ENCODE measurements at regions not wholly inside any gene's neighbourhood (a gene's known extent, or its start where the extent isn't known, plus 50 kb on each side); places are given as distances from the start of the nearest gene placed in this dataset.

- Histone ChIP-seq H4K20me1 (ENCODE audit: insufficient read depth, low read length) (no peaks in the 10 kb centered on the region), H3K36me3 (replicated peaks in 1 of 2; ENCODE audit: control insufficient read depth in 1 of 2, insufficient read depth in 2 of 2, low read length in 2 of 2) (no peaks in the 10 kb centered on the region), H3K4me3 (replicated peaks in 1 of 3; ENCODE audit: insufficient read depth in 1 of 3, low read depth in 2 of 3, low read length in 3 of 3) (no peak overlapping the region), H3K79me2 (ENCODE audit: insufficient read depth, low read length) (no peaks in the 10 kb centered on the region), H3K9me3 (ENCODE audit: low read length) (no peaks in the 10 kb centered on the region), H3K27ac (ENCODE audit: extremely low read length, insufficient read depth, low read length) (no peak overlapping the region), H3K4me1 (ENCODE audit: insufficient read depth, low read length) (no peaks in the 10 kb centered on the region), H3K9ac (ENCODE audit: insufficient read depth, low read depth, low read length) (no peak overlapping the region), H3K27me3 (ENCODE audit: control insufficient read depth in 1 of 2, insufficient read depth in 2 of 2, low read length in 2 of 2) (no peaks in the 10 kb centered on the region), H2AFZ (ENCODE audit: low read length) (no peak overlapping the region), H3K4me2 (ENCODE audit: low read depth, low read length) (no peak overlapping the region)
- intact Hi-C loops (cut with micrococcal nuclease; ENCODE audit: unreplicated experiment) (no loop called here), in situ Hi-C loops (cut with HindIII; ENCODE audit: extremely low pct_ligation_motif_present, low pct_unique_long_range_greater_than_20kb) (no loop called here)
- TF ChIP-seq RARA (CRISPR knock-in tag; IDR thresholded peaks at IDR 0.05) (no peak), NBN (conservative IDR thresholded peaks at IDR 0.05) (no peak)
- TF ChIP-seq, protein P1, sequence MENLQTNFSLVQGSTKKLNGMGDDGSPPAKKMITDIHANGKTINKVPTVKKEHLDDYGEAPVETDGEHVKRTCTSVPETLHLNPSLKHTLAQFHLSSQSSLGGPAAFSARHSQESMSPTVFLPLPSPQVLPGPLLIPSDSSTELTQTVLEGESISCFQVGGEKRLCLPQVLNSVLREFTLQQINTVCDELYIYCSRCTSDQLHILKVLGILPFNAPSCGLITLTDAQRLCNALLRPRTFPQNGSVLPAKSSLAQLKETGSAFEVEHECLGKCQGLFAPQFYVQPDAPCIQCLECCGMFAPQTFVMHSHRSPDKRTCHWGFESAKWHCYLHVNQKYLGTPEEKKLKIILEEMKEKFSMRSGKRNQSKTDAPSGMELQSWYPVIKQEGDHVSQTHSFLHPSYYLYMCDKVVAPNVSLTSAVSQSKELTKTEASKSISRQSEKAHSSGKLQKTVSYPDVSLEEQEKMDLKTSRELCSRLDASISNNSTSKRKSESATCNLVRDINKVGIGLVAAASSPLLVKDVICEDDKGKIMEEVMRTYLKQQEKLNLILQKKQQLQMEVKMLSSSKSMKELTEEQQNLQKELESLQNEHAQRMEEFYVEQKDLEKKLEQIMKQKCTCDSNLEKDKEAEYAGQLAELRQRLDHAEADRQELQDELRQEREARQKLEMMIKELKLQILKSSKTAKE (CRISPR knock-in tag; IDR thresholded peaks at IDR 0.05; ENCODE audit: borderline replicate concordance) = no peak
- ATAC-seq = no peak
- 86% methylated on average over 1 of the region's 1 CpG for WGBS (ENCODE audit: low lambda C conversion rate)
- FAIRE-seq = no peak
- no TSS peak for BruUV-seq (replicated peaks)
- POLR2A ChIA-PET = no interaction called here
- DNase-seq (ENCODE audit: low spot score) = no peak
- CTCF ChIA-PET (ENCODE audit: low intra/inter-chr PET ratio, low total read pairs) = no interaction called here
Observed at GRCh38 chr5:60163762-60164161, 270.2 kb upstream of the PDE4D start.

- Histone ChIP-seq H3K4me3 (replicated peaks in 1 of 3; ENCODE audit: insufficient read depth in 1 of 3, low read depth in 2 of 3, low read length in 3 of 3) (no peak overlapping the region), H3K9ac (ENCODE audit: insufficient read depth, low read depth, low read length) (no peak overlapping the region), H3K9me3 (ENCODE audit: low read length) (no peaks in the 10 kb centered on the region), H4K20me1 (ENCODE audit: insufficient read depth, low read length) (no peaks in the 10 kb centered on the region), H3K4me1 (ENCODE audit: insufficient read depth, low read length) (no peaks in the 10 kb centered on the region), H3K4me2 (ENCODE audit: low read depth, low read length) (no peak overlapping the region), H3K36me3 (replicated peaks in 1 of 2; ENCODE audit: control insufficient read depth in 1 of 2, insufficient read depth in 2 of 2, low read length in 2 of 2) (no peaks in the 10 kb centered on the region), H3K27me3 (ENCODE audit: control insufficient read depth in 1 of 2, insufficient read depth in 2 of 2, low read length in 2 of 2) (no peaks in the 10 kb centered on the region), H3K27ac (ENCODE audit: extremely low read length, insufficient read depth, low read length) (no peak overlapping the region), H3K79me2 (ENCODE audit: insufficient read depth, low read length) (no peaks in the 10 kb centered on the region), H2AFZ (ENCODE audit: low read length) (no peak overlapping the region)
- CTCF ChIA-PET (ENCODE audit: low intra/inter-chr PET ratio, low total read pairs) = no interaction called here
- ATAC-seq (no peak), DNase-seq (ENCODE audit: low spot score) (no peak), FAIRE-seq (no peak)
- no TSS peak for BruUV-seq (replicated peaks)
- intact Hi-C loops (cut with micrococcal nuclease; ENCODE audit: unreplicated experiment) = loop anchor here (1.0 kb wide), 1 partner anchor 348 kb away; no protein-coding TSS in a partner anchor
- WGBS (ENCODE audit: low lambda C conversion rate) = 42% methylated on average over 1 of the region's 1 CpG
- in situ Hi-C loops (cut with HindIII; ENCODE audit: extremely low pct_ligation_motif_present, low pct_unique_long_range_greater_than_20kb) = no loop called here
- POLR2A ChIA-PET = no interaction called here
- TF ChIP-seq ZNF792 (CRISPR knock-in tag; IDR thresholded peaks at IDR 0.05) = no peak
- no peak for TF ChIP-seq AHR (CRISPR knock-in tag; IDR thresholded peaks at IDR 0.05)
- TF ChIP-seq ZNF713 (CRISPR knock-in tag; IDR thresholded peaks at IDR 0.05) = no peak
- no peak for TF ChIP-seq RNF219 (CRISPR knock-in tag; IDR thresholded peaks at IDR 0.05)
- no peak for TF ChIP-seq MAZ (IDR thresholded peaks at IDR 0.05; ENCODE audit: borderline replicate concordance, low read depth, low read length)
- no peak for TF ChIP-seq MAZ (CRISPR knock-in tag; IDR thresholded peaks at IDR 0.05; ENCODE audit: low read depth)
- TF ChIP-seq ZBTB3 (CRISPR knock-in tag; IDR thresholded peaks at IDR 0.05; ENCODE audit: borderline replicate concordance, low read depth) = no peak
- no peak for TF ChIP-seq ZMYM2 (CRISPR knock-in tag; IDR thresholded peaks at IDR 0.05)
- no peak for TF ChIP-seq MTA1 (CRISPR knock-in tag; IDR thresholded peaks at IDR 0.05; ENCODE audit: borderline replicate concordance)
- TF ChIP-seq TAF1 (CRISPR knock-in tag; IDR thresholded peaks at IDR 0.05) = no peak
- no peak for TF ChIP-seq ZNF24 (IDR thresholded peaks at IDR 0.05)
Observed at GRCh38 chr5:60162441-60162840, 268.9 kb upstream of the PDE4D start.
